HCT116 (cell line): ENCODE measurements at regions not wholly inside any gene's neighbourhood (a gene's known extent, or its start where the extent isn't known, plus 50 kb on each side); places are given as distances from the start of the nearest gene placed in this dataset.

ENCODE experiments used
- ATF3 ChIP-seq: IDR thresholded peaks from 2 replicates; pipeline ENCODE4 v1.6.1; 2012
- CTCF ChIP-seq, 3 experiments: fragments of 200-600 bp in 1 of 3; sonication (generic) in 1 of 3; IDR thresholded peaks in 2 of 3; conservative IDR thresholded peaks in 1 of 3; 2 replicates each; pipeline ENCODE4 v1.5.1; 2012 to 2017; ENCODE audit warnings: low read depth in 2 of 3, low read length in 2 of 3, antibody characterized with exemption in 1 of 3, borderline replicate concordance in 1 of 3, control low read depth in 1 of 3, mild to moderate bottlenecking in 1 of 3, mixed read lengths in 1 of 3, mixed run types in 1 of 3, moderate library complexity in 1 of 3; ENCODE audit not compliant: insufficient read depth in 1 of 3
- EGR1 ChIP-seq: IDR thresholded peaks from 2 replicates; pipeline ENCODE4 v1.6.1; 2012; ENCODE audit warnings: low read depth
- EZH2 ChIP-seq: fragments of 200-600 bp; sonication (generic); IDR thresholded peaks from 2 replicates; pipeline ENCODE4 v1.6.1; 2017; ENCODE audit warnings: antibody characterized with exemption, mixed run types
- POLR2A ChIP-seq: IDR thresholded peaks from 2 replicates; pipeline ENCODE4 v1.7.0; 2011; ENCODE audit warnings: borderline replicate concordance; ENCODE audit not compliant: insufficient read depth, insufficient read length; ENCODE audit errors: extremely low read depth
- POLR2AphosphoS5 ChIP-seq: IDR thresholded peaks from 2 replicates; pipeline ENCODE4 v1.6.1; 2011; ENCODE audit warnings: mild to moderate bottlenecking, low read depth, low read length, moderate library complexity
- RAD21 ChIP-seq: IDR thresholded peaks from 2 replicates; pipeline ENCODE4 v1.6.1; 2012; ENCODE audit warnings: low read depth, mild to moderate bottlenecking
- REST ChIP-seq: IDR thresholded peaks from 2 replicates; pipeline ENCODE4 v1.6.1; 2012; ENCODE audit warnings: low read depth
- SP1 ChIP-seq: IDR thresholded peaks from 2 replicates; pipeline ENCODE4 v1.6.1; 2012; ENCODE audit warnings: low read depth
- SRF ChIP-seq: IDR thresholded peaks from 2 replicates; pipeline ENCODE4 v1.6.1; 2012; ENCODE audit warnings: low read depth
- YY1 ChIP-seq: IDR thresholded peaks from 2 replicates; pipeline ENCODE4 v1.6.1; 2011; ENCODE audit warnings: low read length, low read depth, moderate library complexity, mild to moderate bottlenecking; ENCODE audit not compliant: insufficient replicate concordance; ENCODE audit errors: extremely low read depth
- ZBTB33 ChIP-seq: IDR thresholded peaks from 2 replicates; pipeline ENCODE4 v1.6.1; 2011; ENCODE audit warnings: mild to moderate bottlenecking, low read length, moderate library complexity; ENCODE audit not compliant: insufficient replicate concordance; ENCODE audit errors: extremely low read depth
- ZFX ChIP-seq: fragments of 450-650 bp; IDR thresholded peaks from 2 replicates; pipeline ENCODE4 v1.6.1; 2017
- ZNF274 ChIP-seq: fragments of 200-500 bp; sonication (Bioruptor generic); IDR thresholded peaks from 2 replicates; pipeline ENCODE4 v1.6.1; 2014; ENCODE audit warnings: mild to moderate bottlenecking, low read depth, low read length, inconsistent platforms

GRCh38 chr7:51949726-51950644 lies 633.4 kb upstream of the COBL start:
- TF ChIP-seq EZH2 (no peak), CTCF (IDR thresholded peaks at IDR 0.05 in 2 of 3, conservative IDR thresholded peaks at IDR 0.05 in 1 of 3; ENCODE audit: borderline replicate concordance in 1 of 3, insufficient read depth in 1 of 3, low read depth in 2 of 3, low read length in 2 of 3) (no peak), POLR2A (no peak), SP1 (no peak), POLR2AphosphoS5 (no peak), RAD21 (no peak), ATF3 (no peak), SRF (no peak), ZFX (no peak), YY1 (no peak), REST (no peak), EGR1 (no peak), ZBTB33 (no peak), ZNF274 (no peak)
